HG03135 (cell line): ENCODE measurements at regions not wholly inside any gene's neighbourhood (a gene's known extent, or its start where the extent isn't known, plus 50 kb on each side); places are given as distances from the start of the nearest gene placed in this dataset.
A peak's percentile ranks its signal among the peaks of the same experiment; 100 is the strongest.
"Not testable (repeated sequence)": the region's sequence is repeated elsewhere in the genome, so short reads cannot be mapped to it uniquely, and the experiment has no call there.

Experiments used
- ATAC-seq: cut with Tn5 transposase; IDR thresholded peaks from one replicate; pipeline ENCODE4 v1.9.1; 2021; ENCODE audit warnings: mild to moderate bottlenecking, moderate library complexity; ENCODE audit not compliant: unreplicated experiment

DNA sequence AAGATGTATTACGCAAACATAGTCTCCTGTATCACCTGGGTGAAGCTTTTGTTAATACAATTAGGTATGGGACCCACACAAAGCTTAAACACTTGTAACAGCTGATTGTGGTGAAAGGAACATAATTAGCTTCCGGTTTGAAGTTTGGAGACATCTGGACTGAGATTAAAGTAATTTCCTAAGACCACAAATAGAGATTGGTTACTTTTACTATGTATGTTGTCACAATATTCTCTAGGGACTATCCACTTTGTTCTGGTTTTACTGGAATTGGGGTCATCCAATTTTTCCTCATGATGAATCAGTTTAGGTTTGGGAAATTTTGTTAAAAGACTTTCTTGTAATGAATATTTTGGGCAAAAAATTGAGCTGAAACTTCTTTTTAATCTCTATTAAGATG, 71.8 kb upstream of the SAMSN1 start:
- ATAC-seq, result no peak

GRCh38 chr21:14617040-14617393, 70.9 kb upstream of the SAMSN1 start:
- ATAC-seq, result no peak

DNA sequence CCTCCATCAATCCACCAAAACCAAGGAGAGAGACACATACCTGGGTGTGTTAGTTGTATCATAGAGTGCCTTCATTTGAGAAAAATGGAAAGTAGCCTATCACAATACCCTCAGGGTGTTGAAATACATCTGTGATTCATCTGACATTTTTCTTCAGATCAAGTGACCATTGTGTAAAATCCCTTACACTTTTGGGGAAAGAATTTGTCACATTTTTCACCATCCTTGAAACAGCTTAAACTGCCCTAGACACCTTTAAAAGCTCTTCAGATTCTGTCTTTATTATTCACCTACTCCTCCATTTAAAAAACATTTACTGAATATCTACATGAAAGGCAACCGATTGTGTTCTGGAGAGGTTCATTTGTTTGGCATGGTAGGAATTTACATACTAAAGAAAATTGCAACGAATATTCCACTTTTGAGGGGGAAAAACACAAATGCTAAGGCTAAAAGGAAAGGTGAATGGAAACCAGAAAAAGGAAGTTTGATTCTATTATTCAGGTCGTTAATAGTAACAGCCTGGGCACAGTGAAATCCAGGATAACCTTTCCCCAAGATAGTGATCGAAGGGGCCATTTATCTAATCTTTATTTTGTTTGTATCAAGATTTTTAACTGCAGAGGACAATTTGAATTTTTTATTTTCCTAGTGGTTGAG, 70.4 kb upstream of the SAMSN1 start:
- ATAC-seq, result no peak

DNA sequence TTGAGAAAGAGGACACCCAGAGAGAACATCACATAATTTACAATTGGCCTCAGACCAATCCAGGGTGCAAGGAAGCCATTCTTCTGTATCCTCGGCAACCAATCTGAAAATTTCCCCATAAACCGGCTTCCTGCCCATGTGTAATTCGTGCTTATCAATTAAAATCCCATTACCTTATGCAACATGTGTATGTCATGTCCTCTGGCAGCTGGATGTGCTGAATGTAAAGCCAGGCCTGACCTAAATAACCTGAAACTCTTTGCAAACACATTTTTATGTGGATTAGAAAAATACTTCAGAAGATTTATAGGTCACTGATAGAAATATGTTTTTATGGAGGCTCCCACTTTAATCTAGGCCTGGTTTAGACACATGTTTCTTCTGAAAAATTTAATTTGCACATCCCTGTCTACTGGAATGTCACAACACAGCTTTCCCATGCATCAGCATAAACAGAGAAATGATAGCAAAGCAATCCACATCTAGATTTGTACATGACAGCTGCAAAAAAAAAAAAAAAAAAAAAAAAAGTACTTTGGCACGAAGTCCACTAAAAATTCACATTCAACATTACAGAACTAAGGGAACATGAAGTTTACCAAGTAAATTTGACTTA, 69.4 kb upstream of the SAMSN1 start:
- ATAC-seq, result no peak

- ATAC-seq, result no peak
Measured at GRCh38 chr21:14614287-14614686, 68.2 kb upstream of the SAMSN1 start.

DNA sequence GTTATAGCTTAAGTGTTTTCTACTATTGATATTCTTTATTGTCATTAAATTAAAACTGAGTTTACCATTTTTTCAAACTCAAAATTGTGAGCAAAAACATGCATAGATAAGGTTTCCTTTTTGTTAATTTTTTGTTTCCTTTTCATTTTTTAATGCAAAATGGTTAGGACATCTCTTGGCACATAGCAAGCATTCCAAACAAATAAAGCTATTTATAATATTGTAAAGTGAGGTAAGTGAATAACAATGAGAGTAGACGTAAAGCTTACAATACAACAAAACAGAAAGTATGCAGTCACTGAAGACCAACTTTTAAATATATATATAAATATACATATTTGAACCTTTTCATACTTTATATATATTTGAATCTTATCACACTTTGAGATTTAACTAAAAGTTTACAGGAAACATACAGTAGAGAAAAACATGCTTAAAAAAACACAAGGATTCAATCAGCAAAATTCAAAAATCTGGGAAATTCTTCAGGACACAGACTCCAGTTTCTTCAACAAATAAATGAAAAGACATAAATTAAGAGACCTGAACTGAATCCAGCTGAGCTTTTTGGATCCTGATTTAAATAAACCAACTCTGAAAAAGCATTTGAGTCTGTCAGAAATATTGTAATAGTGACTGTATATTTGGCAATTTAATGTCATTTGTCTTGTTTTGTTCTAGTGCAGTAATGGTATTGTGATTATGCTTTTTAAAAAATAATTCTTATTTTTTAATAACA, 67.5 kb upstream of the SAMSN1 start:
- ATAC-seq, result no peak

GRCh38 chr21:14610119-14610518, 64.0 kb upstream of the SAMSN1 start:
- ATAC-seq, result not testable (repeated sequence)

- ATAC-seq, result no peak
Measured at GRCh38 chr21:14609274-14609673, 63.2 kb upstream of the SAMSN1 start.

DNA sequence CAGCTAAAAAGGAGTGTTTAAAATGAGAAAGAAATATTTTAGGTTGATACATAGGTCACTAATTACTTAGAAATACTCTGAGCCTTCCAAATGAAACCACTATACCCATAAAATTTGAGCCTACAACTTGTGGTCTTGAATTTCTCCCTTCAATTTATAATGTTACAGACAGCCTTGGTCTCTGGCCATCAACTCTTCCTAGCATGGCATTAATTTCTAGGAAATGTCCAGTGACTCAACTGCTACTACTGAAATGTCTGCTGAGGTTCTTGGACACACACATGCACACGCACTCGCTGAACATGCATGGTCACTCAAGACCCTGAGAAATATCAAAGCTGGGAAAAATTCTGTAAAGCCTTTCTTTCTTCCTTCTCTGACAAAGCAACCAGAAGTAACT, 61.1 kb upstream of the SAMSN1 start:
- no peak for ATAC-seq

DNA sequence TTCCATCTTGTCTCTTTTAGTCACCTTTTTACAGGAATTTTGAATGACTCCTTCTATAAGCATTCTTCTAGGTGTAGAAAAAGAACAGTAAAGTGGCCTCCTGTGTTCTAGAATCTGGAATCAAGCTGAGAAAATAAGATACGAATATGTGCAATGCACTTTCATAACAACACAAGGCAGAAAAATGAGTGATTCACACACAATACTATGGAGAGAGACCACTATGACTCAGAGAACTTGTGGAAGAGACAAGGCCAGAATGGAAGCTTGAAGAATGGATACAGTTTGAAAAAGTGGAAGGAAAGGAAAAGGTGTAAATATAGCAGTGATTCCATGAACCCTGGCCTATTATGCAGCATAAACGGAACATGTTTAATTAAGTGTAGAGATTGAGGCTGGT, 57.1 kb upstream of the SAMSN1 start:
- ATAC-seq, result no peak

- ATAC-seq, result peak; percentile 66
Measured at GRCh38 chr21:14602382-14602958, 56.4 kb upstream of the SAMSN1 start.

DNA sequence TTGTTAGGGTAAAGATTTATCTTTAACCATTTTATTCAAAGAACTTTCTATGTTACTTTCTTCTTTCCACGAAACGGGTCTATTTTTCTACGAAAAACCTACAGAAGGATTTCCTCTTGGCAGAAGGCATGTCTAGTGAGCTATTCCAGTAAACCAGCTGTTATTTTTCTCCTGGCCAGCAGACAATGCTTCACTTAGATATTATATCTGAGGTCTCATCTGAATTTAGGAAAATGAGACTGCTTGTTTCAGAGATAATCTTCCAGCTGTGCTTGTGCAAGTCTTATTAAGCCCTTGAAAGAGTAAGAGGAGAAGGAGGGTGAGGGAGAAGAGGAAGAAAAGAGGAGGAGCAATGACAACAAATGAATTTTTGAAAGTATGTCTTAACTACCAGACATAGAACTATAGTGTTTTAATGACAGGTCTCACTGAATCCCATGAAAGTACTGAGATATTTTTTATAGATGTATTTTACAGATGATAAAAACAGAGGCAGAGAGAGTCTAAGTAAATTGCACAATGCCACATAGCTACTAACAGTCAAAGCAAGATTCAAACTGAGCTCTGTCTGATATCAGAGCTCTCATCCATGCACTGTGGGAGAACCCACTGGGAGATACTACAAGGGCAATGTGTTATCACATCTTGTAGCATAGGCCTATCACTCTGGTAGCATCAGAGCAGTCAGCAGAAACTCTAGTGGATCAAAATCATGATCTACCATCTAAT, 54.6 kb upstream of the SAMSN1 start:
- no peak for ATAC-seq

- no peak for ATAC-seq
Measured at GRCh38 chr21:14598065-14598464, 52.0 kb upstream of the SAMSN1 start.
